ENCODE measurements at regions not wholly inside any gene's neighbourhood (a gene's known extent, or its start where the extent isn't known, plus 50 kb on each side); places are given as distances from the start of the nearest gene placed in this dataset.

DNA sequence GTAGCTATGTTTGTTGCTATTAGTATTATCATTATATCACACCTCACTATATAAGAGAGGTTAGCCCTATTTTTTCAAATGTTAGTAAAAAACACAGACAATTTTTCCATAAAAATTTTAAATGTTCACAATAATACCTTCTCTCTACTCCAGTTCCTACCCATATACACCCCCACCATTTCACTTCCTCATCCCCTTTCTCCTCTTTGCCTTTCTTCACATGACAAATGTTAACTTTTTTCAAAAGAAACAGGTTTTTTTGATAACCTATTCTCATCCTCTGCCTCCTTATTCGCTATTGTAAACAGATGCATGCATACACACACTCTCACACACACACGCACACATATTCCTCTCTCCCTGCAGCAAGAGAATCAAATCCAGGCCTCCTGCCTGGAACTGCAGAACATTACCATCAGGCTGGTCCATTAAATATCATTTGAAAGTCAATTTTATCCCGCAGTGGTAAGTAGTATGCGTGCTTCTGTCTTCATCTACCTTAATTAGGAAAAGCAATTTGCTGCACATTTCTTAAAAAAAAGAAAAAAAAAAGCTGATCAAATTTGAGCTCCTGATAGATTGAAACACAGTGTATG, 55.5 kb downstream of the MID1IP1 start:
- no peak for DNase-seq (ENCODE audit: extremely low read depth, low read depth, low spot score)

DNA sequence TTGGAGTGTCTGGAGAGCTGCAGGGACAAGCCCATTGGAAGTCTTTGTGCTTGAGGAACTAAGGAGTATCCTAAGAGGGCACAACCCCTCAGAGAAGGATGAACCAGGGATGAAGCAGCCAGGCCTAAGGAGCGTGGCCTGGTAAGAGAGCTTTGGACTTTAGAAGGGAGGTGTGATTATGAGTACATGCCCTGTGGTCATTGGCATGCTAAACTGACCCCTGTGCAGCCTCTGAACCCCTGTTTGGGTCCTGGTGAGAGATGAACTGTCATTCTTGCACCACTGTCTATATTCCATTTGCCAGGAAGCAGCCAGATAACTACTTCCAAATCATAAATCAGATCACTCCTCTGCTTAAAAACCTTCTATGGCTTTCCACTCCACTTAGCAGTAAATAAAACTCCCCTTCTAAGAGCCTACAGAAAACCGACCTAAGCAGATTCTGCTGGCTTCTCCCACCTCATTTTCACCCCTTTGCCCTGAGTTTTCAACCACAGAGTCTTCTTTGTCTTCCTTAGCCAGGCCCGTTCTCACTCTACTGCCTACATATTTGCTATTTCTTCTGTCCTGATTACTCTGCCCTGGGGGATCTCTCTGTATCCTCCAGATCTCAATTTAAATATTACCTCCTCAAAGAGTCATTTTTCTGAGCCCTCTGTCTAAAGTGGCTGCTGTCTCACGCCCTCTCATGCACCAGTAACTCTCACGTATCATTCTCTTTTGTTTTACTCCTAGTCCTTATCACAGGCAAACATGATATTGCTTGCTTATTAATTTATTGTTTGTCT, 56.7 kb downstream of the MID1IP1 start:
- no peak for DNase-seq (ENCODE audit: extremely low read depth, low read depth, low spot score)

DNA sequence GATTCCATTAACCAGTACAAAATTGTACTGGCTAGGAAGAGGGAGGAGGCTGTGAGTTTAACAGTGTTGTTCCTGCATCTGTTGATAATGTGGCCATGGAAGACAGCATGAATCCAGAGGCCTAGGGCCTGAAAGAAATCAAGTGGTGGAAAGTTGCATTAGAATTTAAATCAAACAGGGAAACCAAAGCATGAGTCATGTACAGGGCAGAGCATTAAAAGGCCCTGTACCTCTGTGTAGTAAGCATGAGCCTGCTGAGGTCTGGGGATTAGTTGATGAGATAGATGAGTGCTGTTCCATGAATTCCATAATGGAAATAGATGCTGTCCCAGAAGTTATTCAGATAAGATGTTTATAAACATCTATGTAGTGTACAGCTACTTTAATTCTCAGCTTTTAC, 58.3 kb downstream of the MID1IP1 start:
- DNase-seq (ENCODE audit: extremely low read depth, low read depth, low spot score) = no peak

DNA sequence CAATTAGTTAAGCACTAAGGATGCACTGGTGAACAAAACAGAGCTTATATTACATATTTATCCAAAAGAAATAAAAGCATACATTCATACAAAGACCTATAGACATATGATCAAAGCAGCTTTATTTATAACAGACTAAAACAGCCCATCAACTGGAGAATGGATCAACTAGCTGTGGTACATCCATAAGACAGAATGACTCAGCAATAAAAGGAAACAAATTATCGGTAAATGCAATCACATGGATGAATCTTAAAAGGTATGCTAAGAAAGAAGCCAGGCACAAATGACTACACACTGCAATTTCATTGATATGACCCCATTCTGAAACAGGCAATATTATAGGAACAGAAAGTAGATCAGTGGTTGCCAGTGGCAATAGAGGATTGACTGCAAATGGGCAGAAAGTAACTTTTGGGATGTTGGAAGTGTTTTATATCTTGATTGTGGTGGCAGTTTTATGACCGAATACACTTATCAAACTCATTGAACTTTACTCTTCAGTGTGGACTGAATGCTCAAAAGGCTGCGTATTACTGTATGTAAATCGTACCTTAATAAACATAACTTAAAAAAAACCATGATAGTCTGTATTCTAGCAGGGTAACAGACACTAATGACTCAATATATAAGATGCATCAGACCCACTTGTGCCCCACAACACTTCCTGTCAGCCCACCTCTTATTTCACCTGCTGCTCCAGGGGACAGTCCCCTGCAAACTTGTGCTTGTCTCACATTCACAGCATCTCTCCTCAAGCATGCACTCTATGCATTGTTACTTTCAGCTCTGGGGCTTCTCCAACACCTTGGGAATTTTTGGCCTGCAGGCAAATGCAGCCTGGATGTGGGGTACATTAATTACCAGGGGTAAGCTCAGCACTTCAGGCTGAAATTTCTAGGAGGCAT, 59.1 kb downstream of the MID1IP1 start:
- no peak for DNase-seq (ENCODE audit: extremely low read depth, low read depth, low spot score)

DNA sequence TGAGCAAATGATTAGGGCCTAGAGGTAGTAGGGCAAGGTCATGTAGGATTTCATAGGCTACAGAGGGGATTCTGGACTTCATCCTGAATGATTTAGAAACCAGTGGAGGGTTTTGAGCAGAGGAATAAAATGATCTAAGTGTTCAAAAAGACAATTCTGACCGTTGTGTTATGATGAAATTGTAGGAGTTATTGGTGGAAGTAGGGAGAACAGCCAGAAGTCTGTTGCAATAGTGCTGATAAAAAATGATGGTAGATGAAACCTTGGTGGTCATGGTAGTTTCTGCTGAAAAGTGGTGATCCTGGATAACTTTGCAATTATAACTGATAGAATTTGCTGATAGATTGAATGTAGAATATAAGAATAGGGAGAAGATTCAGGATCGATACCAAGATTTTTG, 60.2 kb downstream of the MID1IP1 start:
- DNase-seq (ENCODE audit: extremely low read depth, low read depth, low spot score) = no peak

DNA sequence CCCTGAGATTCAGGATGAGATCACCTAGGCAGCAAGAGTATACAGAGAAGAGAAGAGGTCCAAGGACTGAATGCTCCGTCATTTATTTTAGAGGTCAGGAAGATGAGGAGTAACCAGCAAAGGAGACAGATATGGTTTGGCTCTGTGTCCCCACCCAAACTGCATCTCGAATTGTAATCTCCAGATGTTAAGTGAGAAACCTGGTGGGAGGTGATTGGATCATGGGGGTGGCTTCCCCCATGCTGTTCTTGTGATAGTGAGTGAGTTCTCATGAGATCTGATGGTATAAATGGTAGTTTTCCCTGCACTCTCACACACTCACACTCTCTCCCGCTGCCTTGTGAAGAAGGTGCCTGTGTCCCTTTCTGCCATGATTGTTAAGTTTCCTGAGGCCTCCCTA, 60.8 kb downstream of the MID1IP1 start:
- no peak for DNase-seq (ENCODE audit: extremely low read depth, low read depth, low spot score)

DNA sequence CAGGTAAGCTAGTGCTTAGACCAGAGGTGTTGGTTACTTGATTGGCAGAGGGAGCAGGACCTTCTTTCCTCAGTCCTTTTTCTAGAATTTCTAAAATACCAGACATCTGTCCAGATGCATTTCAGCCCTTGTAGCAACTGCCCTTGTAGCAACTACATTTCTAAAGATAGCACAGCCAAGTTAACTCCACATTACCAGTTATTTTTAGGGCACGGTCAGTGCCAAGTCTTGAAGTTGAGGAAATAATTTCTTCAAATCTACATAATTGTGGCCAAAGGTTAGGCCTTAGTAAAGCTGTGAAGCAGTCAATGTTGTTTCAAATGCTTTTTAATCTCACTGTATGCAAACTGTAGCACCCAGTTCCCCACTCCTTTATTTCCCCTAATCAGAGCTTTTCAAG, 62.9 kb downstream of the MID1IP1 start:
- DNase-seq (ENCODE audit: extremely low read depth, low read depth, low spot score) = no peak

DNA sequence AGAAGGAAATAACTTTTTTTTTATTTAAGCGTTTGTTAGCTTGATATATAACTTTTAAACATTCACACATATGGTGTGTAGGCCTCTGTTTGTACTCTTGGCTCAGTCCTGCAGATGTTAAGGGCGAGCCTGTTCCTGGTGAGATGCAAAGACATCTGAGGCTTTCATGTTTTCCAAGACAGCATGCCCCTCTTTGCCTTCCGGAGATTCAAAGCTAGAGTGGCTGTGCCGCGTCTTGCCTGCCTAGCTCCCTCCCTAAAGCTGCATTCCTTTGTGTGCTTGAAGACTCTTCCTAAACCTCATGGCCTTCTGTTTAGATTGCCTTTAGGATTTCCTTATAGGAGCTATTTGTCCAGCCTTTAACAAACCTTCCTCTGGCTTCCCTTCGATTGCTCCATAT, 67.1 kb downstream of the MID1IP1 start:
- DNase-seq (ENCODE audit: extremely low read depth, low read depth, low spot score) = no peak

DNA sequence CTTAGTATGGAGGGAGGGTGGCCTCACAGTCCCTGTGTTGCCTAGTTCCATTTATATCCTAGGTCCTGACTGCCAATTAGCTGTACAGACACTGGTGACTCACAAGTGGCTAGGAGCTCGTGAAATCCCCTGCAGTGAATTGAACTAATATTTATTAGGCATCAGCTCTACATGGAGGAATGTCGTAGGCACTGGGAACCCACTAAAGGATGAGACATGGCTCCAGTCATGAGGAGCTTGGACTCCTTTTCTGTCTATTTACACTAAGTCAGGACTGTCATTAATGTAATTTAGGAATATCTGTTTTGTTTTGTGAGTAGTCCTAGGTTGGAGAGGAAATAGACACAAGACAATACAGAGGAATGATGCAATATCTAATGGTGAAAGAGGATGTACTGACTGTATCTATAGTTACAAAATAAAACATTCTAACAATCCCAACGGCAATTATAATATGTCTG, 67.7 kb downstream of the MID1IP1 start:
- DNase-seq (ENCODE audit: extremely low read depth, low read depth, low spot score) = no peak

DNA sequence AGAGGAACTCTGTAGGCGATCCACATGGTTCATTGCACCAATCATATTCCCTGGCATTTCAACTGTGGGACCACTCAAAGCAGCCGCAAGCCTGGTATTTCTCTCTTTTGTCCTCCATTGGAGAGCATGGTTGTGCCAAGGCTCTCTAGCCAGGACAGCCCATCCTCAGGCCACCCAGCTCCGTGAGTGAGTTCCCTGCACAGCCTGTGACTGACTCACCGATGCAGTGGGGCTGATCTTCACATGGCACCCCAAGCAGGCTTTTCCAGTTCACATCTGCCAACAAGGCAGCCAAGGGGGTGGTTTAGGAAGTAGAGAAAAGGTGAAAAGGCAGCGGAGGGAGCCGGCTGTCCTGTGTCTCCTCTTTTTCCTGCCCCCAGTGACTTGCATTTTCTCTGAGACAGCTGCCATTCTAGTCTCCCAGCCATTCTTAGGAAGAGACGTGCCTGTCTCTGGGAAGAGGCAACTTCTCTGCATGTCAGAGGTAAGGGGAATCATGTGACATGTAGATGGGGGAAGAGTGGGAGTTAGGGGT, 69.2 kb downstream of the MID1IP1 start:
- no peak for DNase-seq (ENCODE audit: extremely low read depth, low read depth, low spot score)

DNA sequence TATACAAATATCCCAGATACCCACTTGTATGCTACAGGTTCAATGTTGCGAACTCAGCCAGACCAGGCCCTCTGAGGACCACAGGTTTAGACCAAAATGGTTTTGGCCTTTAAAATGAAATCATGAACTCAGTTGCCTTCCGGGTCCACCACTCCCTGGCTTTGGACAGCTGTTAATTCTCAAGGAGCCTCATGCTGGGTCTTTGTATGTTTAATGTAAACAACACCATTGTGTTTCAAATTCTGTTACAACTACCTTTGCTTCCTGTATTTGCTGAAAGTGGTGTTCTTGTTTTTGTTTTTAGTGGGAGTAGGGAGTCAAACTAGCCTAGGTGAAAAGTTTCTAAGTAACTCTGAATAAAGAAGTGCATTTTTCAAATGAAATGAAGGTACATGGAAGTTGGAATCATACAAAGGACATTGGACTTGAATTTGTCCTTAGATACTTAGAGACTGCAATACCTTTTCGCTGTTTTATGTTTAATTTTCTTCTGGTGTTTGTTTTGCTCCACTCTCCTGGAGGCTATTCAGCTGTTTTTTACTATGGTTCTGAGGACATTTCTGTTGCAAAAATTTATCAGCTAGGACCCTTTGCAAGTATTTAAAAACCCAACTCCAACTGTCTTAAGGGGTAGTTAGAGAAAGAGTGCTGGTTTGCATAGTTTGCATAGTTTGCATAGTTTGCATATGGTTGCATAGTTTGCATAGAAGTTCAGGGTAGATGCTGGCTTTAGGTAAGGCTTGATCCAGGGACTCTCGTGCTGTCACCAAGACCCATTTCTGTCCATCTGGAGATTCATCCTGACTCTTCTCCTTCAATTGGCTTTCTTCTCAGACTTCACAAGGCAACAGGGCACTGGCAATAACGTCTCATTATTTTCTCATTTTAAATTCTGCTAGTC, 70.1 kb downstream of the MID1IP1 start:
- DNase-seq (ENCODE audit: extremely low read depth, low read depth, low spot score) = no peak

DNA sequence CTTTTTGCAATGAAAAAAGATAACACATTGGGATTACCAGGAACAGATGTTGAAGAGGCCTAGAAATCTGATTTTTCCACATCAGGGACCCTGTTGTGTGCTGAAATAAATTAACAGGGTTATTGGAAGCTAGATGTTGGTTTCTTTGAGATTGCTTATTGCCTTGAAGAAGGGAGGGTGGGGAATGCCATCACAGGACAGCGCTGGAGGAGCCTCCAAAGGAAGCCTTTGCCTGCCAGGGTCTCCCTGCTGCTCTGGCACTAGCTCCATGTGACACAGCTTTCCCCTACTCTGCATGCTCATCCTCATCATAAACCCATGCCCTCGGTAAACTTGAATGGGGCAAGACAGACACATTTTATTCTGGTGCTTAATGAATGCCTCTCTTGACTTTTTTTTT, 76.1 kb downstream of the MID1IP1 start:
- no peak for DNase-seq (ENCODE audit: extremely low read depth, low read depth, low spot score)

DNA sequence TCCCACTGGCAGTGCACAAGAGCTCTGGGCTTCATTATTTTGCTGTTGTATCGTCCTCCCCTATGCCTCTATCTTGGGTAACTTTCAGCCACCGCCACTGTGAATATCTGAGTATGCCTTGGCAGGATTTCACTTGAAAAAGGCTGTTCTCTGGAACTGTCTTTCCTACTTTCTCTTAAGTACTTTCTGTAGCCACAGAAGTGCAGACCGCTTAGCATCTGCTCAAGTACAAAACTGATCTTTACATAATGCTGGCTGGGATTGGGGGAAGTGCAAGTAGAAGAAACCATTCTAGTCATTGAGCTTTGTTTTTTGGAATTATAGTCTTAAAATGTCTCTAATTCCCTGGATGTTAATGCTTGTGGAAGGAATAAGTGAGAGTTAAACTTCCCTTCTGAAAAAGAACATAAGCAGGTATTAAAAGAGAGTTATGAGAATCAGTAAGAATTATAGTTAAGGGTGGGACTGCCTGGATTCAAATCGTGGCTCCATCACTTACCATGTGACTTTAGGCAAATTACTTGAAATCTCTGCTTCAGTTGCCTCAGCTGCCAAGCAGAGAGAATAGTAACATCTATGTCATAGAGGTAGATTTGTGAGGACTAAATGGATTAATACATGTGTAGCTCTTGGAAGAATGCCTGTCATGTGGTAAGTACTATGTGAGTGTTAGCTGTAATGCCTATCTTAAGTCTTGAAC, 77.5 kb downstream of the MID1IP1 start:
- DNase-seq (ENCODE audit: extremely low read depth, low read depth, low spot score) = no peak

DNA sequence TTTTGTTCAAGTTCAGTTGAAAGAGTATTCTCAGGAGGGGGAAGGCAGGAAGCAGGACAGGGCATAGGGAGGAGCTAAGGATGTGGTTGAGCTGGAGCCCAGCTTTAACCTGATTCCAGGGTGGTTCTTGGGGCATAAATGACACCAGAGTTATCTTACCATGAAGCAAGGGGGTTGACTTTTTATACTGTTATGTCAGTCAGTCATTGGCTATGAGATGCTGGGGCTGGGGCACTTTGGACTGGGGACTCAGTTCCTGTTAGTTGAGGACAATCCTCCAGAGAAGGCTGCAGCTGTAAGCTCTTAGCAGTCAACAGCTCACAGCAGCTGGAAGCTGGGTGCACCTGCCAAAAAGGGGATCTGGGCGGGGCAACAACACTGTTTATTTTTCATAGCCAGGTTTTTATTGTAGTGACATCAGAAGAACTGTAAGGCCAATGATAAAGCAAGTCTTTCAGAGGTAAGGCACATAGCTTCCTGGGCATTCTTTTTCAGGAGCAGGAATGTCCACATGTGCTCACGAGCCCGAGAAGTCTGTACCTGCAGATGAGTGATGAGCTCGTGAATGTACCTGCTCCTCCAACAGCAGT, 78.5 kb downstream of the MID1IP1 start:
- no peak for DNase-seq (ENCODE audit: extremely low read depth, low read depth, low spot score)

DNA sequence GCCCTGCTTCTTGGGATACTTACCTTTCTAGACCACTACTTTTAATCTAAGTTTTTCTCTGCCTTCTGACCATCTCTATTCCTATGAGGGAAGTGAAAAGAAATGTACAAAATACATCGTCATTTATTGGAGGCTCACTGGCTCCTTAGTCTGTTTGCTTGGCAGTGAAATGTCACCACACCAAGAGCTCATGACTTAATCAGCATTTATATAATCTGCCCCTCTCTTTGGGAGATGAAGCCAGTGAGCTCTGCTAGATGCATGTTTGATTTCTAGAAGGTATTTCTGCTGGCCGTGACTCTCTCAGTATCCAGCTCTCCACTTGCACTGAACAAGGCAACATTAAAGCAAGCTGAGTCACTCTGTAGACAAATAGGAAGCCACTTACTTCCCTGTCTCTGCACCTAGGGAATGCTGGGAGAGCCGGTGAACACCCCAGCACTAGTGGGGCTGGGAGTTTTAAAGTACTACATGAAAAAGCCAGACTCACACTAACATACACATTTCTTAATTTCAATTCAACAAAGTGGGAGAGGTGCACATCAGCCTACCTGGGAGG, 79.1 kb downstream of the MID1IP1 start:
- DNase-seq (ENCODE audit: extremely low read depth, low read depth, low spot score) = no peak

DNA sequence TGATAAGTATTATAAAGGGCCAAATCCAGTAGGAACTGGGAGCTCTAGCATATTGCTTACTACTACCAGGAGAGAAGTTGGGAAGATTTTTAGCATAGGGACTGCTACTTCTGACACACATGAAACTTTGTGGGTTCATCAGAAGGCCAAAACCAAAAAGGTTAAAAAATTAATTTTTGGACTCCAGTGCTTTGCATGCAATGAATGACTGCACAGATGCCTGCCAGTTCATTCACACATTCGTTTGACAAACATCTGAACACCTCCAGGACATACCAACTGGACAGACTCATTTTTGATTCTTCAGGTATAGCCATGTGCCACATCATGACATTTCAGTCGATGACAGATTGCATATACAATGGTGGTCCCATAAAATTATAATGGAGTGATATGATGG, 79.8 kb downstream of the MID1IP1 start:
- DNase-seq (ENCODE audit: extremely low read depth, low read depth, low spot score) = no peak

DNA sequence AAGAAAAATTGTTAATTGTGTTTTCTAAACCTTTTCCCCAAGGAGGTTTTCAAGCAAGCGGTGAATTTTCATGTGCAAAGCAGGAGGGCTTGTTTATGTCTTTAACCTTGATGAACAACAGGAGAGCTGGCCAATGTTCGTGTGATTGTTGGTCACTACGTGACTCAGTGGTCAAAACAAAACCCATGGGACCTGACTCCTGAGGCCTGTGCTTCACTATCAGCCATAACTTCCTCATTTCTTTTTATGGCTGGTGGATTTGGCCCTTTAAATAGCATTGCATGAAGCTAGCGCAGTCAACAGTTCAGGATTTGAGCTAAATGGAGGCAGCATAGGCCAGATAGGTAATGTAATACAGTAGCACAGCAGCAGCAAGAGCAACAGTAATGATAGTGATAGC, 80.5 kb downstream of the MID1IP1 start:
- no peak for DNase-seq (ENCODE audit: extremely low read depth, low read depth, low spot score)

DNA sequence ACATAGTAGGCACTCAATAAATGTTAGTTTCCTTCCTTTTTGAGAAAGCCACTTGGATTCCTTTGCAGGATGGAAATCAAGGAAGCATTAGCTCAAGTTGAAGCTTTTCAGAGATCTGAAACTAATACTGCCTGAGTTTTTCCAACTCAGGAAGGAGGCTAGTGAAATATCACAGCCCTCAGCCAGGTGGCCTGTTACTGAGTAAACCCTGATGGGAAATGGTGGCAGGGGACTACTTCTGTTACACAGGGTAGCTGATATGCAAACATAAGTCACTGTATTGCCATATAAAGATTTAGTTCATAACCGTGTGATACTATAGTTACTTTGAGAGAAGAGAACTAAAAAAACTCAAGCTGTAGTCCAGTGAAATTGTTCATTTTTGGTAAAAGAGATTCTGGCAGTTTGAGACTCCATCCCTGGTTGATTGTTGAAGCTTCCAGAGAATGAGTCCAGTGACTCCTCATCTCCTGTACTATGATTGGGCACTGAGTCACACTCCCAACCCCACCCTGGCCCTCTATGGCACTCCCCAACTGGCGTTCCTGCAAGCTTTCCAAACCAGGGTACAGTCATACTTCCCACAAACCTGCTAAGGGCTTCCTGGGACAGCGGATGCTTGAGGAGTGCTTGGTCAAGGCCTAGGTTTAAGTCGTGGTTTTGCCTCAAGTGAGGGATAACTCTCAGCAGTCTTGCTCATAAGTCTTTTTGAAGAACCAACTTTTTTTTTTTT, 81.8 kb downstream of the MID1IP1 start:
- DNase-seq (ENCODE audit: extremely low read depth, low read depth, low spot score) = no peak

All from glomerular endothelial cell (primary cell).